GM21825 (cell line): ENCODE measurements at regions not wholly inside any gene's neighbourhood (a gene's known extent, or its start where the extent isn't known, plus 50 kb on each side); places are given as distances from the start of the nearest gene placed in this dataset.
A peak's percentile ranks its signal among the peaks of the same experiment; 100 is the strongest.
"Not testable (repeated sequence)": the region's sequence is repeated elsewhere in the genome, so short reads cannot be mapped to it uniquely, and the experiment has no call there.

ENCODE experiments used
- ATAC-seq: cut with Tn5 transposase; IDR thresholded peaks from one replicate; pipeline ENCODE4 v1.9.1; 2021; ENCODE audit warnings: mild to moderate bottlenecking, moderate library complexity; ENCODE audit not compliant: unreplicated experiment

DNA sequence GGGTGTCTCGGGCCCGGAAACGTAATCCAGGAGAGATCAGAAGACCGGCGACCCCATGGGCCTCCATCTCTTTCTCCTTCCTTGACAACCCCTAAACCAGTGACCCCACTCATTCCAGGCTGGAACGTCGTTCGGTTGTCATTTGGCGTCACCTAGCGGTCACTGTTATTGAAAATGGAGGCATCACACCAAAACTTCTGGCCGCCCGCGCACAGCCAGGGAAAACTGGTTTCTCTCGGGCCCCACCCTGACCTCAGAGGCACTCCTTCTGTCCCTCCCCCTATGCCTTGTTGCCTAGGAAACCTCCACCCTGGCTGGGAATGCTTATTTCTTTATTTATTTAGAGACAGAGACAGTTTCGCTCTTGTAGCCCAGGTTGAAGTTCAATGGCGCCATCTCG is 2327.3 kb upstream of the TPTE start:
- peak; percentile 52 for ATAC-seq

GRCh38 chr21:8197377-8198027 is 2323.9 kb upstream of the TPTE start:
- ATAC-seq = peak; percentile 45

- ATAC-seq = not testable (repeated sequence)
Observed at GRCh38 chr21:8205094-8205891, 2316.1 kb upstream of the TPTE start.

- not testable (repeated sequence) for ATAC-seq
Observed at GRCh38 chr21:8205892-8206188, 2315.5 kb upstream of the TPTE start.

GRCh38 chr21:8212986-8213550 is 2308.3 kb upstream of the TPTE start:
- peak; percentile 69 for ATAC-seq

GRCh38 chr21:8214539-8214938 is 2306.8 kb upstream of the TPTE start:
- not testable (repeated sequence) for ATAC-seq

- not testable (repeated sequence) for ATAC-seq
Observed at GRCh38 chr21:8229366-8230150, 2291.8 kb upstream of the TPTE start.

DNA sequence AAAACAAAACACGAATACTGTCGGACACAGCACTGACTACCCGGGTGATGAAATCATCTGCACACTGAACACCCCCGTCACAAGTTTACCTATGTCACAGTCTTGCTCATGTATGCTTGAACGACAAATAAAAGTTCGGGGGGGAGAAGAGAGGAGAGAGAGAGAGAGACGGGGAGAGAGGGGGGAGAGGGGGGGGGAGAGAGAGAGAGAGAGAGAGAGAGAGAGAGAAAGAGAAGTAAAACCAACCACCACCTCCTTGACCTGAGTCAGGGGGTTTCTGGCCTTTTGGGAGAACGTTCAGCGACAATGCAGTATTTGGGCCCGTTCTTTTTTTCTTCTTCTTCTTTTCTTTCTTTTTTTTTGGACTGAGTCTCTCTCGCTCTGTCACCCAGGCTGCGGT is 2290.1 kb upstream of the TPTE start:
- not testable (repeated sequence) for ATAC-seq

DNA sequence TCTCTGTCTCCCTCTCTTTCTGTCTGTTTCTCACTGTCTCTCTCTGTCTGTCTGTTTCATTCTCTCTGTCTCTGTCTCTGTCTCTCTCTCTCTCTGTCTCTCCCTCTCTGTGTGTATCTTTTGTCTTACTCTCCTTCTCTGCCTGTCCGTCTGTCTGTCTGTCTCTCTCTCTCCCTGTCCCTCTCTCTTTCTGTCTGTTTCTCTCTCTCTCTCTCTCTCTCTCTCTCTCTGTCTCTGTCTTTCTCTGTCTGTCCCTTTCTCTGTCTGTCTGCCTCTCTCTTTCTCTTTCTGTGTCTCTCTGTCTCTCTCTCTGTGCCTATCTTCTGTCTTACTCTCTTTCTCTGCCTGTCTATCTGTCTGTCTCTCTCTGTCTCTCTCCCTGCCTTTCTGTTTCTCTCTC is 2288.4 kb upstream of the TPTE start:
- ATAC-seq = not testable (repeated sequence)

DNA sequence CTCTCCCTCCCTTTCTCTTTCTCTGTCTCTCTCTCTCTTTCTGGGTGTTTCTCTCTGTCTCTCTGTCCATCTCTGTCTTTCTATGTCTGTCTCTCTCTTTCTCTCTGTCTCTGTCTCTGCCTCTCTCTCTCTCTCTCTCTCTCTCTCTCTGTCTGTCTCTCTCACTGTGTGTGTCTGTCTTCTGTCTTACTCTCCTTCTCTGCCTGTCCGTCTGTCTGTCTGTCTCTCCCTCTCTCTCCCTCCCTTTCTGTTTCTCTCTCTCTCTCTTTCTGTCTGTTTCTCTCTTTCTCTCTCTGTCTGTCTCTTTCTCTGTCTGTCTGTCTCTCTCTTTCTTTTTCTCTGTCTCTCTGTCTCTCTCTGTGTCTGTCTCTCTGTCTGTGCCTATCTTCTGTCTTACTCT is 2287.3 kb upstream of the TPTE start:
- ATAC-seq = not testable (repeated sequence)

DNA sequence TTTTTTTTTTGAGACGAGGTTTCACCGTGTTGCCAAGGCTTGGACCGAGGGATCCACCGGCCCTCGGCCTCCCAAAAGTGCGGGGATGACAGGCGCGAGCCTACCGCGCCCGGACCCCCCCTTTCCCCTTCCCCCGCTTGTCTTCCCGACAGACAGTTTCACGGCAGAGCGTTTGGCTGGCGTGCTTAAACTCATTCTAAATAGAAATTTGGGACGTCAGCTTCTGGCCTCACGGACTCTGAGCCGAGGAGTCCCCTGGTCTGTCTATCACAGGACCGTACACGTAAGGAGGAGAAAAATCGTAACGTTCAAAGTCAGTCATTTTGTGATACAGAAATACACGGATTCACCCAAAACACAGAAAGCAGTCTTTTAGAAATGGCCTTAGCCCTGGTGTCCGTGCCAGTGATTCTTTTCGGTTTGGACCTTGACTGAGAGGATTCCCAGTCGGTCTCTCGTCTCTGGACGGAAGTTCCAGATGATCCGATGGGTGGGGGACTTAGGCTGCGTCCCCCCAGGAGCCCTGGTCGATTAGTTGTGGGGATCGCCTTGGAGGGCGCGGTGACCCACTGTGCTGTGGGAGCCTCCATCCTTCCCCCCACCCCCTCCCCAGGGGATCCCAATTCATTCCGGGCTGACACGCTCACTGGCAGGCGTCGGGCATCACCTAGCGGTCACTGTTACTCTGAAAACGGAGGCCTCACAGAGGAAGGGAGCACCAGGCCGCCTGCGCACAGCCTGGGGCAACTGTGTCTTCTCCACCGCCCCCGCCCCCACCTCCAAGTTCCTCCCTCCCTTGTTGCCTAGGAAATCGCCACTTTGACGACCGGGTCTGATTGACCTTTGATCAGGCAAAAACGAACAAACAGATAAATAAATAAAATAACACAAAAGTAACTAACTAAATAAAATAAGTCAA is 2276.4 kb upstream of the TPTE start:
- peak; percentile 44 for ATAC-seq

DNA sequence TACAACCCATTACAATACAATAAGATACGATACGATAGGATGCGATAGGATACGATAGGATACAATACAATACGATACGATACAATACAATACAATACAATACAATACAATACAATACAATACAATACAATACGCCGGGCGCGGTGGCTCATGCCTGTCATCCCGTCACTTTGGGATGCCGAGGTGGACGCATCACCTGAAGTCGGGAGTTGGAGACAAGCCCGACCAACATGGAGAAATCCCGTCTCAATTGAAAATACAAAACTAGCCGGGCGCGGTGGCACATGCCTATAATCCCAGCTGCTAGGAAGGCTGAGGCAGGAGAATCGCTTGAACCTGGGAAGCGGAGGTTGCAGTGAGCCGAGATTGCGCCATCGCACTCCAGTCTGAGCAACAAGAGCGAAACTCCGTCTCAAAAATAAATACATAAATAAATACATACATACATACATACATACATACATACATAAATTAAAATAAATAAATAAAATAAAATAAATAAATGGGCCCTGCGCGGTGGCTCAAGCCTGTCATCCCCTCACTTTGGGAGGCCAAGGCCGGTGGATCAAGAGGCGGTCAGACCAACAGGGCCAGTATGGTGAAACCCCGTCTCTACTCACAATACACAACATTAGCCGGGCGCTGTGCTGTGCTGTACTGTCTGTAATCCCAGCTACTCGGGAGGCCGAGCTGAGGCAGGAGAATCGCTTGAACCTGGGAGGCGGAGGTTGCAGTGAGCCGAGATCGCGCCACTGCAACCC is 2275.6 kb upstream of the TPTE start:
- peak; percentile 78 for ATAC-seq

DNA sequence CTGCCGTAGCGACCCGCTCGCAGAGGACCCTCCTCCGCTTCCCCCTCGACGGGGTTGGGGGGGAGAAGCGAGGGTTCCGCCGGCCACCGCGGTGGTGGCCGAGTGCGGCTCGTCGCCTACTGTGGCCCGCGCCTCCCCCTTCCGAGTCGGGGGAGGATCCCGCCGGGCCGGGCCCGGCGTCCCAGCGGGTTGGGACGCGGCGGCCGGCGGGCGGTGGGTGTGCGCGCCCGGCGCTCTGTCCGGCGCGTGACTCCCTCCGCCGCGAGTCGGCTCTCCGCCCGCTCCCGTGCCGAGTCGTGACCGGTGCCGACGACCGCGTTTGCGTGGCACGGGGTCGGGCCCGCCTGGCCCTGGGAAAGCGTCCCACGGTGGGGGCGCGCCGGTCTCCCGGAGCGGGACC is 2269.7 kb upstream of the TPTE start:
- ATAC-seq = not testable (repeated sequence)

DNA sequence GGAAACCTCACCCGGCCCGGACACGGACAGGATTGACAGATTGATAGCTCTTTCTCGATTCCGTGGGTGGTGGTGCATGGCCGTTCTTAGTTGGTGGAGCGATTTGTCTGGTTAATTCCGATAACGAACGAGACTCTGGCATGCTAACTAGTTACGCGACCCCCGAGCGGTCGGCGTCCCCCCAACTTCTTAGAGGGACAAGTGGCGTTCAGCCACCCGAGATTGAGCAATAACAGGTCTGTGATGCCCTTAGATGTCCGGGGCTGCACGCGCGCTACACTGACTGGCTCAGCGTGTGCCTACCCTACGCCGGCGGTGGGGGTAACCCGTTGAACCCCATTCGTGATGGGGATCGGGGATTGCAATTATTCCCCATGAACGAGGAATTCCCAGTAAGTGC is 2266.3 kb upstream of the TPTE start:
- ATAC-seq = not testable (repeated sequence)

DNA sequence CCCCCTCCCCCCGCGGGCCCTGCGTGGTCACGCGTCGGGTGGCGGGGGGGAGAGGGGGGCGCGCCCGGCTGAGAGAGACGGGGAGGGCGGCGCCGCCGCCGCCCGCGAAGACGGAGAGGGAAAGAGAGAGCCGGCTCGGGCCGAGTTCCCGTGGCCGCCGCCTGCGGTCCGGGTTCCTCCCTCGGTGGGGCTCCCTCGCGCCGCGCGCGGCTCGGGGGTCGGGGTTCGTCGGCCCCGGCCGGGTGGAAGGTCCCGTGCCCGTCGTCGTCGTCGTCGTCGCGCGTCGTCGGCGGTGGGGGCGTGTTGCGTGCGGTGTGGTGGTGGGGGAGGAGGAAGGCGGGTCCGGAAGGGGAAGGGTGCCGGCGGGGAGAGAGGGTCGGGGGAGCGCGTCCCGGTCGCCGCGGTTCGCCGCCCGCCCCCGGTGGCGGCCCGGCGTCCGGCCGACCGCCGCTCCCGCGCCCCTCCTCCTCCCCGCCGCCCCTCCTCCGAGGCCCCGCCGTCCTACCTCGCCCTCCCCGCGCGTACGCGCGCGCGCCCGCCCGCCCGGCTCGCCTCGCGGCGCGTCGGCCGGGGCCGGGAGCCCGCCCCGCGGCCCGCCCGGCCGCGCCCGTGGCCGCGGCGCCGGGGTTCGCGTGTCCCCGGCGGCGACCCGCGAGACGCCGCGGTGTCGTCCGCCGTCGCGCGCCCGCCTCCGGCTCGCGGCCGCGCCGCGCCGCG is 2264.1 kb upstream of the TPTE start:
- ATAC-seq = not testable (repeated sequence)

DNA sequence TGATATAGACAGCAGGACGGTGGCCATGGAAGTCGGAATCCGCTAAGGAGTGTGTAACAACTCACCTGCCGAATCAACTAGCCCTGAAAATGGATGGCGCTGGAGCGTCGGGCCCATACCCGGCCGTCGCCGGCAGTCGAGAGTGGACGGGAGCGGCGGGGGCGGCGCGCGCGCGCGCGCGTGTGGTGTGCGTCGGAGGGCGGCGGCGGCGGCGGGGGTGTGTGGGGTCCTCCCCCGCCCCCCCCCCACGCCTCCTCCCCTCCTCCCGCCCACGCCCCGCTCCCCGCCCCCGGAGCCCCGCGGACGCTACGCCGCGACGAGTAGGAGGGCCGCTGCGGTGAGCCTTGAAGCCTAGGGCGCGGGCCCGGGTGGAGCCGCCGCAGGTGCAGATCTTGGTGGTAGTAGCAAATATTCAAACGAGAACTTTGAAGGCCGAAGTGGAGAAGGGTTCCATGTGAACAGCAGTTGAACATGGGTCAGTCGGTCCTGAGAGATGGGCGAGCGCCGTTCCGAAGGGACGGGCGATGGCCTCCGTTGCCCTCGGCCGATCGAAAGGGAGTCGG is 2261.2 kb upstream of the TPTE start:
- not testable (repeated sequence) for ATAC-seq
